ENCODE measurements at regions not wholly inside any gene's neighbourhood (a gene's known extent, or its start where the extent isn't known, plus 50 kb on each side); places are given as distances from the start of the nearest gene placed in this dataset.

- no peak overlapping the region for H3K4me3 ChIP-seq (ENCODE audit: low read depth, low read length)
- peak; percentile 81 for TF ChIP-seq CTCF (IDR thresholded peaks at IDR 0.05; ENCODE audit: insufficient read depth, low read depth, low read length)
- DNase-seq (ENCODE audit: low read depth): peak; percentile 87
These were observed 54.7 kb upstream of the SYPL1 start for GRCh38 chr7:106166651-106167342.

GRCh38 chr7:106165337-106165736 is 53.2 kb upstream of the SYPL1 start:
- peak; percentile 41 for DNase-seq (ENCODE audit: low read depth)
- TF ChIP-seq CTCF (IDR thresholded peaks at IDR 0.05; ENCODE audit: insufficient read depth, low read depth, low read length): no peak
- no peak overlapping the region for H3K4me3 ChIP-seq (ENCODE audit: low read depth, low read length)

- no peak overlapping the region for H3K4me3 ChIP-seq (ENCODE audit: low read depth, low read length)
- DNase-seq (ENCODE audit: low read depth): no peak
- no peak for TF ChIP-seq CTCF (IDR thresholded peaks at IDR 0.05; ENCODE audit: insufficient read depth, low read depth, low read length)
These were observed 51.1 kb upstream of the SYPL1 start for GRCh38 chr7:106163257-106163656.
